DOHH2 (cell line): ENCODE measurements at regions not wholly inside any gene's neighbourhood (a gene's known extent, or its start where the extent isn't known, plus 50 kb on each side); places are given as distances from the start of the nearest gene placed in this dataset.

Experiments used
- EZH2phosphoT487 ChIP-seq: fragments of 200-600 bp; sonication (generic); IDR thresholded peaks from 2 replicates; pipeline ENCODE4 v1.6.1; 2017; ENCODE audit warnings: borderline replicate concordance, mild to moderate bottlenecking, antibody characterized with exemption, low read length, moderate library complexity, mixed read lengths
- TF ChIP-seq, protein P1 (sequence below): fragments of 200-600 bp; sonication (generic); IDR thresholded peaks from one replicate; pipeline ENCODE4 v1.5.1; 2014; ENCODE audit warnings: antibody characterized with exemption, mild to moderate bottlenecking, low read depth, low read length; ENCODE audit not compliant: poor library complexity, severe bottlenecking

DNA sequence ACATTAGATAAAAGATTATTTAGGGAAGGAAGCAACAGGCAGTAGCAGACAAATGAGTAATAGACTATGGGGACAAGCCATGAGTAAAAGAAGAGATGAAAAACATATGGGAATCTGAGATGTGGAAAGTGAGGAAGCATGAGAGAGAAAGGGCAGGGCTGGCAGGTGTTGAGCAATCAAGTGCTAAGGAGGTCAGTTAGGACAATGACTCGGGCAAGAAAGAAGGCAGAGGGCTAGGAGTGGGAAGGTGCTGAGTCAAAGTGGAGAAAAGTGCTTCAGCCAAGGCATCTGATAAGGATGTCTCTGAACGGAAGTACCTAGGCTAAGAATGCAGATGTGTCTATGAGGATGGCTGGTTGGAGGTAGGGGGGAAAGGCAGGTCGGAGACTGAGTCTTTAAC lies 291.9 kb upstream of the HTR2A start:
- TF ChIP-seq, protein P1, sequence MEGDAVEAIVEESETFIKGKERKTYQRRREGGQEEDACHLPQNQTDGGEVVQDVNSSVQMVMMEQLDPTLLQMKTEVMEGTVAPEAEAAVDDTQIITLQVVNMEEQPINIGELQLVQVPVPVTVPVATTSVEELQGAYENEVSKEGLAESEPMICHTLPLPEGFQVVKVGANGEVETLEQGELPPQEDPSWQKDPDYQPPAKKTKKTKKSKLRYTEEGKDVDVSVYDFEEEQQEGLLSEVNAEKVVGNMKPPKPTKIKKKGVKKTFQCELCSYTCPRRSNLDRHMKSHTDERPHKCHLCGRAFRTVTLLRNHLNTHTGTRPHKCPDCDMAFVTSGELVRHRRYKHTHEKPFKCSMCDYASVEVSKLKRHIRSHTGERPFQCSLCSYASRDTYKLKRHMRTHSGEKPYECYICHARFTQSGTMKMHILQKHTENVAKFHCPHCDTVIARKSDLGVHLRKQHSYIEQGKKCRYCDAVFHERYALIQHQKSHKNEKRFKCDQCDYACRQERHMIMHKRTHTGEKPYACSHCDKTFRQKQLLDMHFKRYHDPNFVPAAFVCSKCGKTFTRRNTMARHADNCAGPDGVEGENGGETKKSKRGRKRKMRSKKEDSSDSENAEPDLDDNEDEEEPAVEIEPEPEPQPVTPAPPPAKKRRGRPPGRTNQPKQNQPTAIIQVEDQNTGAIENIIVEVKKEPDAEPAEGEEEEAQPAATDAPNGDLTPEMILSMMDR, result no peak
- no peak for TF ChIP-seq EZH2phosphoT487
